Loucy (cell line): ENCODE measurements at regions not wholly inside any gene's neighbourhood (a gene's known extent, or its start where the extent isn't known, plus 50 kb on each side); places are given as distances from the start of the nearest gene placed in this dataset.

Source experiments
- CTCF ChIP-seq: fragments of 200-600 bp; sonication (generic); conservative IDR thresholded peaks from 2 replicates; pipeline ENCODE4 v1.5.1; 2014; ENCODE audit warnings: mild to moderate bottlenecking, antibody characterized with exemption, low read length
- EZH2phosphoT487 ChIP-seq: fragments of 200-600 bp; IDR thresholded peaks from 2 replicates; pipeline ENCODE4 v1.6.1; 2018; ENCODE audit warnings: antibody characterized with exemption, mild to moderate bottlenecking, moderate library complexity, borderline replicate concordance

DNA sequence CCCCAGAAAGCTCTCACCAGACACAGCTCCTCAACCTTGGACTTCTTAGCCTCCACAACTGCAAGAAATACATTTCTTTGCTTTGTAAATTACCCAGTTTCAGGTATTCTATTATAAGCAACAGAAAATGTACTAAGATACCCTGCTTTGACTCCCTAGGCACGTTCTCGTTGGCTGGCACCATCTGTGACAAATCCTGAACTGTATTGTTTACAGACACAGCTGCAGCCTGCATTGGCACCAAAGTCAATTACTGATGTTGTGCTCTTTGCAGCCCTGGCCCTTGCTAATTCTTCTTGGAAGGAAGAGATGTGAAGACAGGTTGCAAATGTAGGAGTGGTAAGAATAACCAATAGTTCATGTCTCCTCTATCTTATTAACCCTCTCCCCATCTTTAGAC lies 72.7 kb upstream of the FAM136A start:
- TF ChIP-seq CTCF = no peak
- TF ChIP-seq EZH2phosphoT487 = no peak
